Spleen (tissue), 7 donors: ENCODE measurements at regions not wholly inside any gene's neighbourhood (a gene's known extent, or its start where the extent isn't known, plus 50 kb on each side); places are given as distances from the start of the nearest gene placed in this dataset.

Source experiments
- POLR2AphosphoS5 ChIP-seq, 3 donors: sonication (generic); formaldehyde crosslinking; IDR thresholded peaks; one replicate each; pipeline ENCODE4 v1.5.1; 2017; ENCODE audit warnings: antibody characterized with exemption in 3 of 3
- TF ChIP-seq, protein P1 (sequence below), 11 experiments: fragments of 200-600 bp in 7 of 11; fragments of 450-650 bp in 4 of 11; sonication (generic) in 4 of 11; IDR thresholded peaks in 8 of 11; conservative IDR thresholded peaks in 3 of 11; 1 replicate in 7 of 11; 2 replicates in 4 of 11; pipeline versions ENCODE4 v1.4.0 to v1.8.0; 2016 to 2021; ENCODE audit warnings: antibody characterized with exemption in 11 of 11, inconsistent platforms in 4 of 11, mild to moderate bottlenecking in 1 of 11
- donor health status: DM: no; HTN: no; CAD: no; lungs with moderate emphysema.
- donor health status: DM: no; HTN: no; CAD: no.
- donor health status: DM: no; HTN: no; CAD: no.

DNA sequence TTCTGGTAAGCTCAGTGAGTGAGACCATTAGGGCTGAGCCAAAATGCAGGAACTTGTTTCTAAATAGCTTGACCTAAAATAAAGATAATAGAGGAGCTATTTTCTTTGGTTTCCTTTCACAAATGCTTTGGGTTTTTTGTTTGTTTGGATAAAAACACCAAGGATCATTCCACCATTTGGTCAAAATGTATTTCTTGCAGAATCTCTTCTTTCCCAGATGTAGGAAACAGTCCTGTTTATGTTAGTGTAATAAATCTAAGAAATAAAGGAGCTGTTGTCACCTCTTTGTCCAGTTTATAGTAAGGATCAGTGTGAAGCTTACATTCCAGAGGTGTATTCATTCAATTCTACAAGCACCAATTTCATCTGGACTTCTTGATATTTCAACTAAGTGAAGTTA lies 297.8 kb downstream of the GJA1 start:
- TF ChIP-seq, protein P1, sequence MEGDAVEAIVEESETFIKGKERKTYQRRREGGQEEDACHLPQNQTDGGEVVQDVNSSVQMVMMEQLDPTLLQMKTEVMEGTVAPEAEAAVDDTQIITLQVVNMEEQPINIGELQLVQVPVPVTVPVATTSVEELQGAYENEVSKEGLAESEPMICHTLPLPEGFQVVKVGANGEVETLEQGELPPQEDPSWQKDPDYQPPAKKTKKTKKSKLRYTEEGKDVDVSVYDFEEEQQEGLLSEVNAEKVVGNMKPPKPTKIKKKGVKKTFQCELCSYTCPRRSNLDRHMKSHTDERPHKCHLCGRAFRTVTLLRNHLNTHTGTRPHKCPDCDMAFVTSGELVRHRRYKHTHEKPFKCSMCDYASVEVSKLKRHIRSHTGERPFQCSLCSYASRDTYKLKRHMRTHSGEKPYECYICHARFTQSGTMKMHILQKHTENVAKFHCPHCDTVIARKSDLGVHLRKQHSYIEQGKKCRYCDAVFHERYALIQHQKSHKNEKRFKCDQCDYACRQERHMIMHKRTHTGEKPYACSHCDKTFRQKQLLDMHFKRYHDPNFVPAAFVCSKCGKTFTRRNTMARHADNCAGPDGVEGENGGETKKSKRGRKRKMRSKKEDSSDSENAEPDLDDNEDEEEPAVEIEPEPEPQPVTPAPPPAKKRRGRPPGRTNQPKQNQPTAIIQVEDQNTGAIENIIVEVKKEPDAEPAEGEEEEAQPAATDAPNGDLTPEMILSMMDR (IDR thresholded peaks at IDR 0.05 in 8 of 11, conservative IDR thresholded peaks at IDR 0.05 in 3 of 11) = no peak
- no peak for TF ChIP-seq POLR2AphosphoS5 (IDR thresholded peaks at IDR 0.05)
